ENCODE measurements at regions not wholly inside any gene's neighbourhood (a gene's known extent, or its start where the extent isn't known, plus 50 kb on each side); places are given as distances from the start of the nearest gene placed in this dataset.

DNA sequence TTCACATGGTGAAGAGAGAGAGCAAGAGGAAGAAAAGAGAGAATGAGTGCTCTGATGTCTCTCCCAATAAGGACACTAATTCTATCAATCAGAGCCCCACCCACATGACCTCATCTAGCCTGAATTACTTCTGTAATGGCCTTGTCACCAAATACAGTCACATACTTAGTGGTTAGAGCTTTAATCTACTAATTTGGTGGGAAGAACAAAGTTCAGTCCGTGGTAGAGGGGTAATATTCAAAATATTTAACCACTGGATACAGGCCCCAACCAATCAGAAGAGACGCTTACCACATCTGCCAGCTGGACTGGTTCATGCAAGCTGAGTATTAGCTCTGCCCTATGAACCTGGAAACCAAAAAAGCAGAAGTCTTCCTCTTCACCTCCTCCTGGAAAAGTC lies 336.3 kb upstream of the NFE2L3 start:
- Histone ChIP-seq H3K4me3 (no peak overlapping the region), H3K27ac (no peak overlapping the region)
- TF ChIP-seq, protein P1, sequence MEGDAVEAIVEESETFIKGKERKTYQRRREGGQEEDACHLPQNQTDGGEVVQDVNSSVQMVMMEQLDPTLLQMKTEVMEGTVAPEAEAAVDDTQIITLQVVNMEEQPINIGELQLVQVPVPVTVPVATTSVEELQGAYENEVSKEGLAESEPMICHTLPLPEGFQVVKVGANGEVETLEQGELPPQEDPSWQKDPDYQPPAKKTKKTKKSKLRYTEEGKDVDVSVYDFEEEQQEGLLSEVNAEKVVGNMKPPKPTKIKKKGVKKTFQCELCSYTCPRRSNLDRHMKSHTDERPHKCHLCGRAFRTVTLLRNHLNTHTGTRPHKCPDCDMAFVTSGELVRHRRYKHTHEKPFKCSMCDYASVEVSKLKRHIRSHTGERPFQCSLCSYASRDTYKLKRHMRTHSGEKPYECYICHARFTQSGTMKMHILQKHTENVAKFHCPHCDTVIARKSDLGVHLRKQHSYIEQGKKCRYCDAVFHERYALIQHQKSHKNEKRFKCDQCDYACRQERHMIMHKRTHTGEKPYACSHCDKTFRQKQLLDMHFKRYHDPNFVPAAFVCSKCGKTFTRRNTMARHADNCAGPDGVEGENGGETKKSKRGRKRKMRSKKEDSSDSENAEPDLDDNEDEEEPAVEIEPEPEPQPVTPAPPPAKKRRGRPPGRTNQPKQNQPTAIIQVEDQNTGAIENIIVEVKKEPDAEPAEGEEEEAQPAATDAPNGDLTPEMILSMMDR (IDR thresholded peaks at IDR 0.05): no peak
- DNase-seq (ENCODE audit: low spot score): no peak

DNA sequence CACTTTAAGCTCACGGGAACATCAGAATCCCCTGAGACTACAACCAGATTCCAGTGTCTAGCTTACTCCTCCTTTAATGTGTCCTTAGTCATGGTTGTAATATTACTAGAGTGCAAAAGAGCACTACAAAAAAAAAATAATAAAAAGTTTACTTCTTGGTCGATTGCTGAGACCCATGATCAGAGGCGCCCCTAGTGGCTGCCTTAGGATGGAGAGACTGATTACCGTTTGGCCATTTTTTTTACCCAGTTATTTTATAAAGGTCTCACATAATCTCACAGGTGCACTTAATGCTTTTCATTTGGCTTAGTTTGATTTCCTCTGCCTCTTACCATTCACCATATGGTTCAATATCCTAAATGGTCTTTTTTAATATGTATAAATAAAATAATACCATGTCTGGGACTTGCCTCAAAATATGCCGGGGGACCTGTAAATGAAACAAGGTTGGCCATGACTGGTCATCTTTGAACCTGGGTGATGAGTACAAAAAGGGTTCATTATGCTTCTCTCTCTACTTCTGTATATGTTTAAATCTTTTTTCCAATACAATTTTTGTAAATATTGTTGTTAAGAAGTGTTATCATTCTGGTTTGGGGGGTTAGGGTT lies 331.5 kb upstream of the NFE2L3 start:
- H3K27ac ChIP-seq: no peak overlapping the region
- H3K4me3 ChIP-seq: no peak overlapping the region
- DNase-seq (ENCODE audit: low spot score): no peak
- TF ChIP-seq, protein P1 (IDR thresholded peaks at IDR 0.05): no peak

DNA sequence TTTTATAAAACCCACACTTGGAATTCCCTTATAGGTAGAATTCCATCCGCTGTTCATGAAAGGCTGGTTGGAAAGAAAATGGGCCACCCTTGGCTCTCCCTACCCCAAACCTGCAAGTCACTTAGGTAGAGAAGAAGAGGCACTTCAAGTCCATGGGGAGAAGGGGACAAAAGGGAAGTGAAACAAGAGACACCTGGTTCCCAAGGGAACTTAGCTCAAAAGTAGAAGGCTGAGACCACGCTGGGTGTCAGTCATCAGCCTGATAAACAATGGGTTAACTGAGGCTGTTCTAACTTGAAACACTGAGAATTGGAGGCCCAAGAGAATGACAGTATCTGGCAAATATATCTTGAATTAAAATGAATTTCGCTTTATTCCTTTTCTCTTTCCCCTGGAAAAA lies 330.8 kb upstream of the NFE2L3 start:
- Histone ChIP-seq H3K4me3 (no peak overlapping the region), H3K27ac (no peak overlapping the region)
- DNase-seq (ENCODE audit: low spot score): no peak
- TF ChIP-seq, protein P1 (IDR thresholded peaks at IDR 0.05): no peak

DNA sequence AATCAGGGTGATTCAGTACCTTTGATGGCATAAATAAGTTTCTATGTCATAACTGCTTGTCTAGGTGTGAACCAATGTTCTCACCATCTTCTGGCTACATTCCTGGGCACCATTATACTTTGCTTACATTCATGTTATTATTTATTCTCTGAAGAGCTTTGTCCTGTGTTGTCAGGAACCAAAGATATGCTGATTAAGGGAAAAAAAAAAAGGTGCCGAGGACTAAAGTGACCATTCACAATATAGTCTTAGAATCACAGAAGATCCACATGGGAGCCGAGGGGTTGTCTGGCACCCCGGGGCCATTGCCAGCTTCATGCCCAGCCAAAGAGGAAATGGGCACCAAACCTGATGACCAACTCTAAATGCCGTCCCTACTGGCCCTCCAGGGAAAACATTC lies 329.2 kb upstream of the NFE2L3 start:
- TF ChIP-seq, protein P1 (IDR thresholded peaks at IDR 0.05): no peak
- H3K4me3 ChIP-seq: no peak overlapping the region
- no peak for DNase-seq (ENCODE audit: low spot score)
- H3K27ac ChIP-seq: no peak overlapping the region

DNA sequence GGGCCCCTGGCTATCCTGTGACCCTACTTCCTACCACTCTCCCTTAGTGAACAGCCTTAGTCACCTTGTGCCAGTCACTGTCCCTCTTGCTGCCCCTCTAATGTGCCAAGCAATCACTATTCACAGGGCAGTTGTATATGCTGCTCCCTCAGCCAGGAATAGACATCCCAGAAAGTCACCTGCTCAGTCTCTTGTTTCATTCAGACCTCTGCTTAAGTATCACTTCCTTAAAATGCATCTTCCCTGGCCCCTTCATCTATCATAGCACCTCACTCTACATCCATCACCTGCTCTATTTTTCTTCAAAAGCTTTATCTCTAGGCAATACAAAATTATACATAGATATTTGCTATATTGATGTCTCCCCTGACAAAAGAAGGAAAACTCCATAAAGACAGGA lies 328.4 kb upstream of the NFE2L3 start:
- no peak overlapping the region for H3K27ac ChIP-seq
- TF ChIP-seq, protein P1 (IDR thresholded peaks at IDR 0.05): no peak
- DNase-seq (ENCODE audit: low spot score): no peak
- no peak overlapping the region for H3K4me3 ChIP-seq

DNA sequence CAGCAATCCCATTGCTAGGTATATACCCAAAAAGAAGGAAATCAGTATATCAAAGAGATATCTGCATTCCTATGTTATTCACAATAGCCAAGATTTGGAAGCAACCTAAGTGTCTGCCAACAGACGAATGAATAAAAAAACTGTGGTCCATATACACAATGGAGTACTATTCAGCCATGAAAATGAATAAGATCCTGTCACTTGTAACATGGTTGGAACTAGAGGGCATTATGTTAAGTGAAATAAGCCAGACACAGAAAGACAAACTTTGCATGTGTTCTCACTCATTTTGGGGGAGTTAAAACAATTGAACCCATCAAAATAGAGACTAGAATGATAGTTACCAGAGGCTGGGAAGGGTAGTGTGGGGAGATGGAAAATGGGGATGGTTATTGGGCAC lies 323.5 kb upstream of the NFE2L3 start:
- TF ChIP-seq, protein P1 (IDR thresholded peaks at IDR 0.05): no peak
- no peak for DNase-seq (ENCODE audit: low spot score)
- no peak overlapping the region for H3K4me3 ChIP-seq
- no peak overlapping the region for H3K27ac ChIP-seq

DNA sequence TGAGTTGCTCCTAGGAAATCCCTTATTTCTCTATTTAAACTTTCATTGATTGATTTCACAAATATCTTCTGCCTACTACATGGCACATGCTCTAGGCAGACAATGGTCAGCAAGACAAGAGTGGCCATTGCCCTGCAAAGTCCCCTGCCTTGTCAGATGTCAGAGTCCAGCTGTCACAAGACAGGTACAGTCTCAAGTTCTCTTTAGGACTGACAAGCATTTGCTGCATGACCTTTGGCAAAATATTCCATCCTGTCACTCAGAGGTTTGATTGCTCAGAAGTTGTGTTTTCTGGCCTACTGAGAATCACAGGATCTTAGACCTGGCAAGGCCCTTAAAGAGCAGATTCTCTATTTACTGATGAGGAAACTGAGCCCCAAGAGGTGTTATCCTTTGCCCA lies 322.3 kb upstream of the NFE2L3 start:
- Histone ChIP-seq H3K4me3 (no peak overlapping the region), H3K27ac (no peak overlapping the region)
- TF ChIP-seq, protein P1 (IDR thresholded peaks at IDR 0.05): no peak
- DNase-seq (ENCODE audit: low spot score): no peak
